Caco-2 (cell line): ENCODE measurements at regions not wholly inside any gene's neighbourhood (a gene's known extent, or its start where the extent isn't known, plus 50 kb on each side); places are given as distances from the start of the nearest gene placed in this dataset.

Source experiments
- BruUV-seq: library from RNA; stranded (reverse); fragments of 400-500 nt; replicated peaks from 2 replicates; lab custom pipeline; 2021; lab: Mats Ljungman, UMichigan
- CTCF ChIA-PET: fragments of 300-600 bp; sonication (Branson Sonifier 250); formaldehyde crosslinking; loops from one replicate; lab custom pipeline; 2022; ENCODE audit warnings: antibody characterized with exemption; lab: Charles Lee
- POLR2A ChIA-PET: fragments of 300-600 bp; sonication (Branson Sonifier 250); formaldehyde crosslinking; loops from one replicate; lab custom pipeline; 2022; ENCODE audit warnings: antibody characterized with exemption; lab: Charles Lee
- DNase-seq, 2 experiments: peaks; one replicate each; pipeline versions ENCODE4 v3.0.0 to v3.0.0-alpha.2; 2020 to 2022
- H3K27me3 ChIP-seq: replicated peaks from 2 replicates; pipeline ENCODE4 v1.6.0; 2011; ENCODE audit warnings: low read length; ENCODE audit not compliant: control insufficient read depth, insufficient read depth
- H3K36me3 ChIP-seq: 2 replicates; pipeline ENCODE4 v1.5.1; 2011; ENCODE audit warnings: low read length; ENCODE audit not compliant: control insufficient read depth, insufficient read depth
- H3K4me1 ChIP-seq: fragments of 250-450 bp; sonication (Bioruptor Pico); 2 replicates; pipeline ENCODE4 v1.5.1; 2020; ENCODE audit warnings: mild to moderate bottlenecking
- H3K4me3 ChIP-seq: 2 replicates; pipeline ENCODE4 v1.5.1; 2011; ENCODE audit warnings: low read depth, mild to moderate bottlenecking, control low read depth, low read length
- H3K9me3 ChIP-seq: fragments of 250-450 bp; sonication (Bioruptor Pico); 2 replicates; pipeline ENCODE4 v1.5.1; 2020; ENCODE audit warnings: mild to moderate bottlenecking, moderate library complexity
- H3K27ac Mint-ChIP-seq: one replicate; pipeline ENCODE4 v1.8.0; 2022; ENCODE audit warnings: mixed read lengths; ENCODE audit not compliant: unreplicated experiment
- H3K27me3 Mint-ChIP-seq: one replicate; pipeline ENCODE4 v1.8.0; 2022; ENCODE audit warnings: mixed read lengths; ENCODE audit not compliant: insufficient read depth, unreplicated experiment
- H3K36me3 Mint-ChIP-seq: one replicate; pipeline ENCODE4 v1.8.0; 2022; ENCODE audit warnings: mild to moderate bottlenecking, mixed read lengths; ENCODE audit not compliant: insufficient read depth, unreplicated experiment
- H3K4me1 Mint-ChIP-seq: one replicate; pipeline ENCODE4 v1.8.0; 2022; ENCODE audit warnings: low read depth, mixed read lengths; ENCODE audit not compliant: unreplicated experiment
- H3K4me3 Mint-ChIP-seq: one replicate; pipeline ENCODE4 v1.8.0; 2022; ENCODE audit warnings: mild to moderate bottlenecking, moderate library complexity, mixed read lengths; ENCODE audit not compliant: unreplicated experiment
- H3K9me3 Mint-ChIP-seq: one replicate; pipeline ENCODE4 v1.8.0; 2022; ENCODE audit warnings: mixed read lengths; ENCODE audit not compliant: unreplicated experiment
- intact Hi-C: fragments of 100-400 bp; cut with micrococcal nuclease; formaldehyde crosslinking; loops from one replicate; pipeline ENCODE4 v1.10.0; 2022; ENCODE audit not compliant: unreplicated experiment
- TF ChIP-seq, protein P1 (sequence below), 2 experiments: fragments of 200-600 bp in 1 of 2; IDR thresholded peaks; 1 replicate in 1 of 2; 2 replicates in 1 of 2; pipeline versions ENCODE4 v1.5.1 to v1.8.0; 2011 to 2022; ENCODE audit warnings: antibody characterized with exemption in 1 of 2, control low read depth in 1 of 2, inconsistent platforms in 1 of 2, low read depth in 1 of 2, low read length in 1 of 2, mild to moderate bottlenecking in 1 of 2, moderate library complexity in 1 of 2; ENCODE audit not compliant: insufficient read depth in 1 of 2, severe bottlenecking in 1 of 2, unreplicated experiment in 1 of 2

GRCh38 chr19:31759359-31759758 is 410.1 kb upstream of the TSHZ3 start:
- intact Hi-C loops: no loop called here

DNA sequence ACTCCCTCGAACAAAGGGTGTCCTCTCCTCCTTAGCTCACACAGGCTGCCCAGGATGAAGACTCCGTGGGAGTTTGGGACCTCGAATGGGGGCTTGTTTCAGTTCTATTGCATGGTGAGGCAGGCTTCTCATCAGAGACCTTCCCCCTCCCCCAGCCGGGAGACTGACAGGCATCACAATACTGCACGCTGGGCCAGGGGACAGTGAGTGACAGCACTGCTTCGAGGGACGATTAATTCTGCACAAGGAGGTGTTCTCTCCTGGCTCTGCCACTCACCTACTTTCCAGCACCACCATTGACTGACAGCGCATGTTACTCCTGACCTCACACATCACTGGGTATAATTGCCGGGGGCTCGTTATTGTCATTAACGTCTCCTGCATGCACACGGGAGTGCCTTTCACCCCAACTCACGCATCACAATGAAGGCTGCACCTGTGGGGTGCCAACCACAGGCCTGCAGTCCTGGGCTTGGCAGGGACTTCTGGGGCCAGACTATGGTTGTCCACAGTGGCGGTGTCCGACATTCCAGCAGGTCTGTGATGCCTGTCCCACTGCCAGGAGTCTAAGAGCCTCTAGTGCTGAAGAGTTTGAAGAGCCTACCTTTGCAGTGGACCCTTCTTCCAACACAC is 412.2 kb upstream of the TSHZ3 start:
- intact Hi-C loops: no loop called here
- no peak for DNase-seq
- BruUV-seq: no TSS peak
- H3K36me3 ChIP-seq: no peaks in the 10 kb centered on the region
- H3K27me3 ChIP-seq: no peaks in the 10 kb centered on the region
- no peaks in the 10 kb centered on the region for H3K4me1 ChIP-seq
- H3K27ac Mint-ChIP-seq: no peak overlapping the region
- ChIA-PET CTCF (no interaction called here), POLR2A (no interaction called here)
- no peak overlapping the region for H3K4me3 ChIP-seq
- peaks cover 1% of the 10 kb centered on the region for H3K9me3 Mint-ChIP-seq
- H3K4me3 Mint-ChIP-seq: no peak overlapping the region
- 0 out of 2 replicates have a peak, but pooled peaks cover 4% of the 10 kb centered on the region for H3K9me3 ChIP-seq
- no peaks in the 10 kb centered on the region for H3K4me1 Mint-ChIP-seq
- no peaks in the 10 kb centered on the region for H3K36me3 Mint-ChIP-seq
- TF ChIP-seq, protein P1, sequence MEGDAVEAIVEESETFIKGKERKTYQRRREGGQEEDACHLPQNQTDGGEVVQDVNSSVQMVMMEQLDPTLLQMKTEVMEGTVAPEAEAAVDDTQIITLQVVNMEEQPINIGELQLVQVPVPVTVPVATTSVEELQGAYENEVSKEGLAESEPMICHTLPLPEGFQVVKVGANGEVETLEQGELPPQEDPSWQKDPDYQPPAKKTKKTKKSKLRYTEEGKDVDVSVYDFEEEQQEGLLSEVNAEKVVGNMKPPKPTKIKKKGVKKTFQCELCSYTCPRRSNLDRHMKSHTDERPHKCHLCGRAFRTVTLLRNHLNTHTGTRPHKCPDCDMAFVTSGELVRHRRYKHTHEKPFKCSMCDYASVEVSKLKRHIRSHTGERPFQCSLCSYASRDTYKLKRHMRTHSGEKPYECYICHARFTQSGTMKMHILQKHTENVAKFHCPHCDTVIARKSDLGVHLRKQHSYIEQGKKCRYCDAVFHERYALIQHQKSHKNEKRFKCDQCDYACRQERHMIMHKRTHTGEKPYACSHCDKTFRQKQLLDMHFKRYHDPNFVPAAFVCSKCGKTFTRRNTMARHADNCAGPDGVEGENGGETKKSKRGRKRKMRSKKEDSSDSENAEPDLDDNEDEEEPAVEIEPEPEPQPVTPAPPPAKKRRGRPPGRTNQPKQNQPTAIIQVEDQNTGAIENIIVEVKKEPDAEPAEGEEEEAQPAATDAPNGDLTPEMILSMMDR (IDR thresholded peaks at IDR 0.05; ENCODE audit: insufficient read depth in 1 of 2, low read depth in 1 of 2, low read length in 1 of 2, severe bottlenecking in 1 of 2, unreplicated experiment in 1 of 2): no peak
- H3K27me3 Mint-ChIP-seq: peaks cover 7% of the 10 kb centered on the region

More at GRCh38 chr19:31759359-31759758, 410.1 kb upstream of the TSHZ3 start:
- DNase-seq: no peak
- H3K9me3 ChIP-seq: 0 out of 2 replicates have a peak, but pooled peaks cover 4% of the 10 kb centered on the region
- H3K36me3 Mint-ChIP-seq: no peaks in the 10 kb centered on the region
- no peaks in the 10 kb centered on the region for H3K36me3 ChIP-seq
- TF ChIP-seq, protein P1 (IDR thresholded peaks at IDR 0.05; ENCODE audit: insufficient read depth in 1 of 2, low read depth in 1 of 2, low read length in 1 of 2, severe bottlenecking in 1 of 2, unreplicated experiment in 1 of 2): no peak
- H3K4me3 Mint-ChIP-seq: no peak overlapping the region
- ChIA-PET CTCF (no interaction called here), POLR2A (no interaction called here)
- H3K9me3 Mint-ChIP-seq: no peaks in the 10 kb centered on the region
- no peaks in the 10 kb centered on the region for H3K4me1 Mint-ChIP-seq
- no peaks in the 10 kb centered on the region for H3K27me3 ChIP-seq
- no TSS peak for BruUV-seq
- H3K4me1 ChIP-seq: no peaks in the 10 kb centered on the region
- no peak overlapping the region for H3K4me3 ChIP-seq
- no peak overlapping the region for H3K27ac Mint-ChIP-seq
- peaks cover 7% of the 10 kb centered on the region for H3K27me3 Mint-ChIP-seq

DNA sequence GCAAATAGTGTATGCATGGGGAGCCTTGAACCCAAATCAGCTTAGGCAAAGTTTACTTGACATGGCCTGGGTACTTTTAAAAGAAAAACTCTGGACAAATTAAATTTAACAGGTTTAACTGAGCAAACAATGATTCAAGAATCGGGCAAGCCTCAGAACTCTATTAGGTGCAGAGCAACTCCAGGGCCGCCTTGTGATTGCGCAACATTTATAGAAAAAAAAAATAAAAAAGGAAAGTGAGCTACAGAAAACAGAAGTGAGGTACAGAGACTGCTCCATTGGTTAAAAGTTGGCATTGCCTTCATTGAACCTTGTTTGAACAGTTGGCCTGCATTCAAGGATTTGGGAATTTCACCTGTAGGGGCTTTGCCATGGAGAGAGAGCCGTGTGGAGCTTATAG is 421.0 kb upstream of the TSHZ3 start:
- ChIA-PET POLR2A (no interaction called here), CTCF (no interaction called here)
- Mint-ChIP-seq H3K4me3 (no peak overlapping the region), H3K9me3 (peaks cover 11% of the 10 kb centered on the region), H3K27ac (no peak overlapping the region), H3K27me3 (no peaks in the 10 kb centered on the region), H3K36me3 (no peaks in the 10 kb centered on the region), H3K4me1 (no peaks in the 10 kb centered on the region)
- H3K27me3 ChIP-seq: no peaks in the 10 kb centered on the region
- no peaks in the 10 kb centered on the region for H3K9me3 ChIP-seq
- no peak overlapping the region for H3K4me3 ChIP-seq
- TF ChIP-seq, protein P1 (IDR thresholded peaks at IDR 0.05; ENCODE audit: insufficient read depth in 1 of 2, low read depth in 1 of 2, low read length in 1 of 2, severe bottlenecking in 1 of 2, unreplicated experiment in 1 of 2): no peak
- intact Hi-C loops: no loop called here
- no peaks in the 10 kb centered on the region for H3K4me1 ChIP-seq
- BruUV-seq: no TSS peak
- H3K36me3 ChIP-seq: no peaks in the 10 kb centered on the region
- no peak for DNase-seq
